Islet precursor cell (in vitro differentiated cells): ENCODE measurements at regions not wholly inside any gene's neighbourhood (a gene's known extent, or its start where the extent isn't known, plus 50 kb on each side); places are given as distances from the start of the nearest gene placed in this dataset.

ENCODE experiments used
- DNase-seq: peaks from one replicate; pipeline ENCODE4 v3.0.0-alpha.2; 2018

DNA sequence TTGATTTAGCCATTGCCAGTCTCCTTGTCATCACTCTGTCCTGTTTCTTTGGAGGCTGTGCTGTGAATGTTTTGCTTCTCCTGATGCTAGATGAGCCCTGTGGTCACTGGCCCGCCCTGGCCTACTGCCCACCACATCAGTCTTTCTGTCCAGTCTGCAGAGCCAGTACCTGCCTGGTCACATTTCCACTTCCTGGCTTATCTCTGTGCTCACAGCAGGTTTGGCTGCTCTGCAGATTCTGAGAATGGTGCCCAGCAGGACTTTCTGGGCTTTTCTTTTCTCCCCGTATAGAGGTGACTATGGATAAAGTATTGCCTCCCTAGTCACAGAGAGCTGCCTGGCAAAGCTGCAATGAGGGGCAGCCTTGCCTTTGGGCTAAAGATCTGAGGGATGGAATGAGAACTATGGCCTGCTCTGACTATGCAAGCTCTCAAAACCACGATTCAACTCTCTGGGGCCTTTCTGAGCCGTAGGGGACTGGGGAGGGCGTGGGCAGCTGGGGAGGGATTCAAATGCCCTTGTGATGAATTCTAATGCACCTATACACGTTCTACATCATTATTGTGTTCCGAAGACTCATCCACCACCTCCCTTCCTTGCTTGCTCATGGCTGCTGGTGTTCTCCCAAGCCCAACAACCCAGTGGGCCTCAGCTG, 410.4 kb upstream of the NPVF start:
- no peak for DNase-seq

DNA sequence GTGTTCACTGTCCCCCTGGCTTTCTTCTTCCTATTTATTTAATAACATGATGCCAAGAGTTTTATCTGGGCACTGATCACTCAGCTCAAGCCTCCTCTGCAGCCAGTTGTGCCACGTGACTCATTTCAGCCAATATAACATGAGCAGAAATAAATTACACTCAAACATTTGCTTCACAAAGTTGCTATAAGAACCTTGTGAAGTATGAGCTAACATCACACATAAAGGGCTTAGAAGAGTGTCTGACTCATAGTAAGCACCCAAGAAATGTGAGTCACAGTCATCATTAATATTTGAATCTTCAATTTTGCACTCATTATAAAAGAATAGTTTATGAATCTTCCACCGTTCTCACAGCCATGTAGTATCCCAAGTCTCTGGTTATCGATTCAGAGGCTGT, 414.6 kb upstream of the NPVF start:
- no peak for DNase-seq

DNA sequence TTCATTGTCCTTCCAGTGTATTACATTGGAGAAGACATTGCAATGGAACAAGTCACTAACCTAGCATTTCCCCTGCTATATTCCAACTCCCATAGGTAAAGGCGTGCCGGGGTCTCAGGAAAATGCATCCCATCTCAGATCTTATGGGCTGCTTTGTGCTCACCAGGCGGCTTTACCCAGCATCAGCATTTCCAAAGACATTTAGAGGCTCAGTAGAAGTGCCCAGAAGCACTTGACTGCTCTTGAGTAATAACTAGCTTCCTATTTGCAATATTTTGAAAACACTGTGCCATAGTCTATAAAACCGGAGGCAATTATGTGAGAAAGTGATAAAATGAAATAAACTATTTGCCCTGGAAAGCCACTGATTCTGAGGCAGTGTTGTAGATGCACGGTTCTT, 415.0 kb upstream of the NPVF start:
- DNase-seq, result no peak

DNA sequence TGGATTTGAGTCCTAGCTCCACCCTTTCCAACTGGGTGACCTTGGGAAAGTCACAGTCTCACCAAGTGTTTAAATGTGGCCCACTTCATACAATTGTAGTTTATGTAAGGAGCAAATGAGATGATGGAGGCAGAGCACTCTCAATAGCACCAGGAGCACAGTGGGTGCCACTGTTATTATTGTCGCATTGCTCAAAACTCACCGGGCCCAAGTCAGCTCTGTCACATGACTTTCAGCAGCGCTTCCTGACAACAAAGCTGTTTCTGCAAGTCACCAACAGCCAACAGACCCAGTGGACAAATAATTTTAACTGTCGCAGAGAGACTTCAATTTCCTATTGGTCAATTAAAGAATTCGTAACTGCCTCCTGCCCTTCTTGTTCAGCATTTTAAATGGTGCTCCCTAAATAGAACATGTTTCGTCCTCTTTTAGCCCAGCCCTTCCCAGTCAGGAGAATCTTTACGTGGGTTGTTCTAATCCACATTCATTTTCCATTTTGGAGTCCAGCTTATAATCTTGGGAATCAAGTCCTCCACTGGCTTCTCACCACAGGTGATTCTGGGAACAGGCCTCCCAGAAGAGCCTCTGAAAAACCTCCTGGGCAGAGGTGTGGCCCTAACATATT, 415.6 kb upstream of the NPVF start:
- no peak for DNase-seq

DNA sequence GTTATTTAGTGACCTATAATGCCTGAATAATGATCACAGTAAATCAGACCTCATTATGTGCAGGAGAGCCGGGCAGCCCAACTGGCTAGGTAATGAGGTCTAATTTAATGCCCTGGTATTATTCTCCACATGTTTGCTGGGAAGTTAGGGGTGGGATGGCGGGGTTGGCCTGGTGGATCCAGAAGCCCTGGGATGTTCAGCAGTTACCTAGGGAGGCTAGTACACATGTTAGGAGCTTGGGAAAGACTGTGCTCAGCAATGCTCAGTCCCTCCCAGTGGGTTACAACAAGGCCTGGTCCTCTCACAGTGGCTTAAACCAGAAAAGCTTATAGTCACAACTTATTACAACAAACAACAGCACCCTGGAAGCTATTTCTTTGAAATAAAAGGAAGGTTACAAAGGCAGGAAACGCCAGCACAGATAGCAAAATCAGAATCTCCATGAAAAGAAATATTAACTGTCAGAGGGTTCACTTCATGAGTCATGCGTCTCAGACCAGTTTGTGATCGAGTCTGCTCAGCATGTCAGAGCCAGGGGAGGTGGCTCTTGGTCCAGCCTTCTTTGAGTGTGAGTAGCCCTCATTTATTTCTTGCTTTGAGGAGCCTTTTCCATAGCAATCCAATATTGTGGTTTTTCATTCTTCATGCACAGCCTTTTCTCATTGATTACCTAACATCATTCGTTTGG, 418.6 kb upstream of the NPVF start:
- no peak for DNase-seq

- no peak for DNase-seq
These were observed 419.6 kb upstream of the NPVF start for GRCh38 chr7:25647872-25648271.

DNA sequence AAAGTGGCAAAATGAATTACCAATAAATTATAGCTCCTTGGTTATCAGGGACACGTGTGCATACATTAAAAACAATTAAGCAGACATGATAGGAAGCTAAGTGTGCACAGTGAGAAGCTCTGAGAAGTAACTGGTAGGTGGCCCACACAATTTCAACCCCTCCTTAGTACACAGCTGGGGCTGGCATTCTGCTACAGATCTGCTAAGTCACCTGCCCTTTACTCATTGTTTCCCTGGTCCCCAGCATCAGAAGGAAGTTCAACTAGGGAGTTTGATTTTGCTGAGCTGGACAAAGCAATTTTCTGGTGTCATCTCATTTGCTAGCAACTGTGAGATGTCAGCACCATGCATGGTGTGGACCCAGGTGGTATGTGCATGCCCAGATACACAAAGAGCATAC, 424.1 kb upstream of the NPVF start:
- no peak for DNase-seq

GRCh38 chr7:25653384-25653783, 425.1 kb upstream of the NPVF start:
- DNase-seq, result no peak

- DNase-seq, result no peak
These were observed 427.8 kb upstream of the NPVF start for GRCh38 chr7:25656071-25656470.

- DNase-seq, result no peak
These were observed 428.3 kb upstream of the NPVF start for GRCh38 chr7:25656581-25657026.

GRCh38 chr7:25658375-25658774, 430.1 kb upstream of the NPVF start:
- DNase-seq, result no peak

- no peak for DNase-seq
These were observed 431.6 kb upstream of the NPVF start for GRCh38 chr7:25659841-25660240.

GRCh38 chr7:25662841-25663800, 434.8 kb upstream of the NPVF start:
- no peak for DNase-seq

DNA sequence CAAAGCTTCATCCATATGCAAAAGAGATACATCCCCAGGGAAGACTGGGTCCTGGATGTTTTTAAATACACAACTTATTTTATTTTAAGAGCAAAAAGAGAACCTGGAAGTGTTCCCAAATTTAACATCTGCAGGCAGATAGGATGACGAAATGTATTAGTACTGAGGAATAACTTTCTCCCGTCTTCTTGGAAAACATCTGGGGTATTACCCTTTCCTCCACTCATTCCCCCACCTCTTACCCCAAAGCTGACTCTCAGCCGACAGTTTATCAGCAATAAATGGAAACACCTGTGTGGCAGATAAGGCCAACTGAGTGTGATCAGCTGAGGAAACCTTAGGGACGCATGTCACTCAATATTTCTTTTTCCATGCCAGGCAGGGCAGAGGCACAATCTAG, 435.6 kb upstream of the NPVF start:
- no peak for DNase-seq

DNA sequence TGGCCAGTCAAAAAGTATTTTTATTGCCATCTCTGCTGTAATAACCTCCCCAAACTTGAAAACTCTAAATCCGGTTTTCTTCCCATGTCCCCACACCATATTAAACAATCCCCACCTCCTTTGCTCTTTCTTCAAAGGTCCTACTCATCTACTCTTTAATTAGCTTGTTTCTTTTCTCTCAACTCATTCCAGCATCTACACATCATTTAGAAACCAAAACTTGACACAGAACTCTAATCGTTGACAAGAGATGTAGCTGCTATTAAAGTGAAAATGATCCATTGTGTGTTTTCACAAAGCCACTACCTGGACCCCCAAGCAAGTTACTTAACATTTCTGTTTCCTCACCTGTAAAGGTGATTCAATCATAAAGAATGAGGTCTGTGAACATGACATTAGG, 436.3 kb upstream of the NPVF start:
- DNase-seq, result no peak

GRCh38 chr7:25665374-25665773, 437.1 kb upstream of the NPVF start:
- DNase-seq, result no peak

DNA sequence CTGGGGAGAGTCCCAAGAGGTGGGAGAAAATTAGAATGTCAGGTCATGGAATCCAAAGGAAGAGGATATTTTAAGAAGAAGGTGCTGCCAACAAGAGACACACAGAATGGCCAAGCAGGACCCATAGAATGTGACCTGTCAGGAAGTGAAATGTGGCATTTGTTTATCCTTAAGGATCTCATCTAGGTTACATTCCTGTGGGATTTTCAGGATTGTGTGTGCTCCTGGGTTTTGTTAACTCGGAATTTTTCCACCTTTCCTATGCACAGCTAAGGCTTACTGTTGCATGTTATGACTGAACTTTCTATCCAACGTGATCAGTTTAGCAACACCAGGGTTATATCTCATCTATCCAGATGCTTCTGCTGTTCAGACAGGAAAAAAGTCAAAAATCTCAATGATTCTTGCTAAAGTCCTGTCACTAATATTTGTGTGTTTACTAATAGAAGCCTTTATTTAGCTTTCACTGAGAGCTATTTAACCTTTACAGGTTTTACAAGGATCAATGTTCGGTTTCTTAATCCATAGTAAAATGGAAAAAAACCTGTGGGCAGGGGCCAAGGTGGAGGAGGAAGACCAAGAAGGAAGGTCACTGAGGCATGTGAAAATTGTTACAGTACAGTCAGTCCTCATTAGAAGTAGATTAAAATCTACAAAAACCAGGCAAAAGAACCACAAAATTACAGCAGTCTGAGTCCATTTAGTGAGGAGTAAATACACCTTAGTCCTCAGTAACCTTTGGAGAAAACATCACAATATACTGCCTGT, 437.8 kb upstream of the NPVF start:
- peak; percentile 73 for DNase-seq

GRCh38 chr7:25666671-25667060, 438.4 kb upstream of the NPVF start:
- DNase-seq, result no peak

DNA sequence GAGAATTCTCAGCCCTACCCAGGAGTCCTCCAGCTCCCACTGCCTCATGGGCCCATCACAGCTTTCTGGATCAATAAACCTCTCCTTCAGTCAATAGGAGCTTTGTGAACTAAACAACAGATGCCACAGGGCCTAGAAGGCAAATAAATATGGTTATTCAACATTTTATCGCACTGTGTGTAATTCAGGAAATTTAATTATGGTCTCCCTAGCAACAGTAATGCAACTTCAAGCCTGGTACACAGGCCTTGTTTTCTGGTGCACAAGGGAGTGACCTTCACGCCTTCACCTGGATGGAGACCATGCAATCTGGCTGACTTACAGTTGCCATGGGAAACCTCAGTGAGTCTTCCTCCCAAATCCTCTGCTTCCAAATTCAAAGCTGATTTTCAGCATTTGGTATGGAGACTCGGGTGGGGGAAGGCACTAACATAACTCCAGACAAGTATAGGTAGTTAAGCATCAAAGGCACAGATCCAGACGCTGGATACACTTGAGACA, 441.0 kb upstream of the NPVF start:
- DNase-seq, result peak; percentile 74

DNA sequence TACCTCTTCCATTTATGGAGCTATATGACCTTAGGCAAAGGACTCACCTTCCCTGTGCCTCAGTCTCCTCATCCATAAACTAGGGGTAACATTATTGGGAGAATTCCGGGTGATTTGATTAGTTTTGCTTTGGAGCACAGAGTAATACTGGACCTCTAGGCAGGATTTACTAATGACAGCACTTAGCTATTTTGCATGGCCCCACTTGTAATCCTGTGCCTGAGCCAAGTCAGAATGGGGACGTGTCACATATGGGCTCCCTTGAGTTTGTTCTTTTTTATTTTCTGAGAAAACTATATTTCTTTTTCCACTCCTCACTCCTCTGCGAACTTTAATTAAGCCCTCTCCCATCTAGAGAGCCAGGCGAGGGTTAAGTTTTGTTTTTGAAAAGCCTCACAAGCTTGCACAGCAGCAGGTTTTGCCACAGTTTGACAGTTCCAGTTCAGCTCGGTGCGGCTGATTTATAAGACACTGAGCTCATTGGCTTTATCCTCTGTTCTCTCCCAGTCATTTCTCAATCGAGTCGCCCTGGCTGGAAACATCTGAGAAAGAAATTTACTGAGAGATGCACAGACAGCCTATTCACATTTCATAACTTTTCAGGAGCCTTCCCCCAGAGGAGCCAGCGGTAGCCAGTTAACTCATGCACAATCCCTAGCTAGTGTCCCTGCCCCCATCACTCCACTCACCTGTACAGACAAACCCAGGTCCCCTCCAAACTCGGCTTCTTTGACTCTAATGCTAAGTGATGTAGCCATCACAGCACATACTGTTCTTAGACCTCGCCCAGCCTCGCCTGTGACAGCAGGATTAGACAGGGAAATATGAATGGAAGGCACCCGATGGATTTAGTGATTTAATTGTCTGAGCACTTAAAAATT, 441.9 kb upstream of the NPVF start:
- DNase-seq, result no peak

DNA sequence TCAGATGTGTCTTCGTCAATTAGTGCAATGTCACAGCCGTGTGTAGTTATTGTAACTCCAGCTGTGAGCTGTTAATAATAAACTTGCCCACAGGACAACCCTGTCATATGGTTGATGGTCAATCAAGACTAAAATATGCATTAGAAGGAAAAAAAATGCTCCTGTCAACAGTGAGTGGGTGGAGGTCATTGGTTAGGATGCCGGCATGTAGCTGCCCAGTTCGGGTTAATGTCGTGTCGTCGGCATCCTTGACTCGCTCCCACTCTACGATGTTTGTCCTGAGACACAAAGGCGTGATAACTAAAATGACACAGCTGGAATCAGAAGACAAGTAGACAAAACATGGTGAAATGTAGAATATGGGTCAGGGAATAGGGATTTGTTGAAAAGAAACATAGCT, 442.8 kb upstream of the NPVF start:
- no peak for DNase-seq
